ENCODE measurements at regions not wholly inside any gene's neighbourhood (a gene's known extent, or its start where the extent isn't known, plus 50 kb on each side); places are given as distances from the start of the nearest gene placed in this dataset.

GRCh38 chr6:14766391-14766994 lies 479.4 kb upstream of the JARID2 start:
- TF ChIP-seq POLR2A (IDR thresholded peaks at IDR 0.05; ENCODE audit: low read length) (no peak), GATA1 (IDR thresholded peaks at IDR 0.05; ENCODE audit: low read depth, low read length) (no peak)

Data from erythroblast (primary cell).